GM21825 (cell line): ENCODE measurements at regions not wholly inside any gene's neighbourhood (a gene's known extent, or its start where the extent isn't known, plus 50 kb on each side); places are given as distances from the start of the nearest gene placed in this dataset.
A peak's percentile ranks its signal among the peaks of the same experiment; 100 is the strongest.

Source experiments
- ATAC-seq: cut with Tn5 transposase; IDR thresholded peaks from one replicate; pipeline ENCODE4 v1.9.1; 2021; ENCODE audit warnings: mild to moderate bottlenecking, moderate library complexity; ENCODE audit not compliant: unreplicated experiment

DNA sequence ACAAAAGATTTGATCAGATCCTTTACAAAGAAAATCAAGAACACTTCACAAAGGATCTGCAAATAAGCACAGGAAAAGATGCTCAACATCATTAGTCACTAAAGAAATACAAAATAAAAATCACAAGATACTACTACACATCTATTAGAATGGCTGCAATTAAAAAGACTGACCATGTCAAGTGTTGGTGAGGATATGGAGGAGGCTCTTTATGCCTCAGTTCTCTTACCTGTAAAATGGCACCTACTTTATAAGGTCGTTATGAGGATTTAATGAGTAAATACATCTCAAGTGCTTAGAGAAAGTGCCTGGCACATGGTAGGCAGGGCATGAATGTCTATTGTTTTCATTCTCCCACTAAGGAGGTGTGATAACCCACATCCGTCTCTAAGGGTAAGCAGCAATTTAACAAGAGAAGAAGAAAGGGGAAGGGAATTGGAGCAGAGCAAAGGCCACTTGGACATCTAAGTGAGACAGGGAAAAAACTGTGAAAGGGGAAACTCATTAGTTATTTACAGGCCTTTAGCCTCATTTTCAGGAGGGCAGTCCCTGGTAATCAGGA is 157.5 kb upstream of the NFE2L3 start:
- no peak for ATAC-seq

DNA sequence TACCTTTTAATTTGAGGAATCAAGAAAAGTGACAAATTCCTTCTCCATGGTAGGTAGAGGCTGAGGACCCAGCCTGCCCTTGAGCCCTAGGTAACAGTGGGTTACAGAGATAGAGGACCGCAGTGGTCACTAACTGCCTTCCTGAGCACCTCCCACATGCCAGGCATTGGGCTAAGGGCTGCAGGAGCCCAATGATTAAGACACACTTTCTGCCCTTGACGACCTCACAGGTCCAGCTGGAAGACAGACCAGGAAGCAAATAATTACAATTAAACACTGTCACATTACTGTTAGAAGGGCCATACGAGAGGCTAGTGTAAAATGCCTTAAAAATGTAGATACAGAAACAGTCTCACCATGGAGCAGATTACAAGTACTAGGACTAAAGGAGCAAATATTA is 156.8 kb upstream of the NFE2L3 start:
- no peak for ATAC-seq

DNA sequence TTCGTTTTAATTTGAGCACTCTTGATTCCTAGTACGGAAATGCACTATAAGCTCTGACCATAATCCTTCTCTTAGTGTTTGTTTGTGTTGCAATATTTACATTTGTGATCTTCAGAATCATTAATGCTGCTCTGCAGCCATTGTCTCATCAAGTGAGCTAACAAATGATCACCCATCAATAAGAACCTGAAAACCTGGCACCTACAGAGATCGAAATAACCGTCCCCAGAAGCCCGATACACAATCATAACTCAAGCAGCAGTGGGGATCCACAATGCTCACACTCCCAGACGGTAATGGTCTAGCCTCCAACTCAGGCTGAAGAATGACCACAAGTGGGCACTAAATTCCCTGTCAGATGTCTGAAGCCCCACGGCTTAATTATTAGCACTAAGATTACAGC is 156.0 kb upstream of the NFE2L3 start:
- no peak for ATAC-seq

DNA sequence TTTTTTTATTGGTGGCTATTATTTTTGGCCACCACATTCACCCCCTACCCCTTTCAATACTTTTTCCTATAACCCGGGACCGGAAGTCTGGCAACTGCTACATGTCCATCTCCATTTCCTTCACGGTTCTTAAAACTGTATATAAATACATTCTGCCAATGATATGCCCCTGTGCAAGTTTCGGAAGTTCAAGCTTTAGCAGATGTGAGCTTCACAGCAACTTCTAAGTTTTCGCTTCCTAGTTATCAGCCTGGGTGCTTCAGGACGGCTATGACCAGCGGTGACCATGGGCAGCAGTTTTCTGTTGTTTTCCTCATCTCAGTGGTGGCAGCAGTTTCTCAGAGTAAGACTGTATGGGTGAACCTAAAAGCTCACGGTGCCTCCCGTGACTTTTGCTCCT is 153.5 kb upstream of the NFE2L3 start:
- ATAC-seq, result no peak

DNA sequence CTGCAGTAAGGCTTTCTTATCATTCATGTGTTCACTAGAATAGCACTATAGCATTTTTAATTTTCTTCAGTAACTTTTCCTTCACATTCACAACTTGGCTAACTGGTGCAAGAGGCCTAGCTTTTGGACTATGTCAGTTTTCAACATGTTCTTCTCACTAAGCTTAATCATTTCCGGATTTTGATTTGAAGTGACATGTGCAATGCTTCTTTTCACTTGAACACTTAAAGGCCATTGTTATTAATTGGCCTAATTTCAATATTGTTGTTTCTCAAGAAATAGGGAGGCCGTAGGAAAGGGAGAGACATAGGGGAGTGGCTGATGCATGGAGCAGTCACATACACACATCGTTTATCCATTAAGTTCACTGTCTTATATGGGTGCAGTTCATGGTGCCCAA is 151.2 kb upstream of the NFE2L3 start:
- ATAC-seq, result no peak

DNA sequence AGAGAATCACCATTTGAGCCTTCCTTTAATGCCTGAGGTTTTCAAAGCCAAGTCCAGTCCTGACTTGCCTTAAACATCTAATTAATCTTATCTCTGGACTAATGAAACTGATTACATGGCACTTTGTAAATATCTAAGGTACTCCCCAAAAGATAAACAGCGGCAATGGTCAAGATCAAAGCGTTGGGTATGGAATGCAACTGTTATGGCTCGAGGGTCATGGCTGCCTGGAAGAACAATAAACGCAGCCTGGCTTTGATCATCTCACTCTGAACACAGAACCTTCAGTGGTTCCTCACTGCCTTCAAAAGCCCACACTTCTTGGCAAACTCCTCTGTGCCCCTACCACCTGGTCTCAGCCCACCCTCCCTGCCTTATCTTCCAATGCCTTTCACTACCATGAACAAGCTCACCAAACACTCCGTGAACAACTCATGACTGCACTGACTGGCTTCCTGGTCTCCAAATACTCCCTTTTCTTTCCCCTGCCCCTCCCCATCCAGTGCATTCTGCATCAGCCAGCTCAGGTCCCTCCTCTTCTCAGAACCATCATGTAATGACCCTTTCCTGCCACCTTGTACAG is 150.2 kb upstream of the NFE2L3 start:
- ATAC-seq, result no peak

DNA sequence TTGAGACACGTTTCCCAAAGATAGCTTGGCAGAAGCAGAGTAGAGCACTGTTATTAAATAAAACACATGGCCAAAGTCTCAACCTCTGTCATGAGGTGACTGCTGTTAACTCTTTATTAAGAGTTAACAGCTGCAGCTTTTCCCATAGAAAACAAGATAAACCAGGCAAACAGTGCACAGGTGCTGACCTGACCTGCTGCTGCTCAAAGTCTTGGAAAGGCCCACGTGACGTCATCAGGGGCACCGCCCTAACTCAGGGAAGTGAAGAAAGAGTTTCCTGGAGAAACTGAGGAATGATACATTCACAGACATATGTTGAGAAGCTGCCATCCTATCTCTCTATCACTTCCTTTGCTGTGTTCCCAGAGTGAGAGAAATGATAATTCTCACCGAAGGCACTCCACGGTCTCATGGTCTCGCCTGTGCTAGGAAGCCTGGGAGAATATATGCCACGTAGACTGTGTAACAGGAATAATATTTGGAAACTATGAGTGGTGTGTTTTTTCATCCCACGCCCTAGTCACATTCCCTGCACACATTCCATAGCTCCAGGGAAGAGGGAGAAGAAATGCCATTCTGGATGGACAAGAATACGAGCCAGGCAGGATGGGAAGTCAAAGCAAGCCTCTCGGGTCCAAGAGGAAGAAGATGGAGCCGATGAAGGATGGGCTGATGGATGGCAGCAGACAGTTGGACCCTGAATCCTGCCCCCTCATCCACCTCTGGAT is 146.2 kb upstream of the NFE2L3 start:
- no peak for ATAC-seq

DNA sequence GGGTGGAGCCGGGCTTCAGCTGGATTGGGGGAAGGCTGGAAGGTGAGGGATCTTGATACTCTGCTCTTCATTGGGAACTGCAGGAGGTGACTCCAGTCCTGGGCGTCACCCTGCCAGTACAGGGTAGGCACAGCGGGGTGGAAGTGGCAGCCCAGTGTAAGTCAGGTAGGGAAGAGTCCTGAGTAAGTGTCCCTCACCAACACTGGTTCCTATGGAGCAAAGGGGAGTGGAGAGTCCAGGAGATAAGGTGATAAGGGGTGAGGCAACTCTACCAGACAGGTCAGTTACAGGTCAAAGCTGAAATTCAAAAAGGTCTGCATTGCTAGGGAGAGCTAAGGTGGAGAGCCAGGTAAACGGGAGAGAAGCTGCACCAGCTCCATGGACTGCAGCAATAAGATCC is 145.6 kb upstream of the NFE2L3 start:
- no peak for ATAC-seq

DNA sequence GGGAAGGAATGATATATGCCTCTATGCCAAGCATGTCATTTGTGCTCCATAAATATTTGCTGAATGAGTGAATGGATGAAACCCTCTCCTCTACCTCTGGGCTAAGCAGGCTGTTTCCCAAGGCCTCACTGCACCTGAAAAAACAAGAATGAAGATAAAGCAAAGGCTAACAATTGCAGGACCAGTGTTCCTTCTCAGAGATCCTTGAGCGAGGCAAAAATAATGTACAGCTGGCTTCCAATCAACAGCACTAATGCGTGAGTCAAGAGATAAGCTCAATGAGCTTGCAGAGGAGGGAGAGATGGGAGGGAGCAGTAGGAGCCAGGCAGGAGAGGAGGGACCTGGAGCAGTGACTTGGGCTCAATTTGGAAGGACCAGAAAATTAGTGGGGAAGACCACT is 144.5 kb upstream of the NFE2L3 start:
- no peak for ATAC-seq

DNA sequence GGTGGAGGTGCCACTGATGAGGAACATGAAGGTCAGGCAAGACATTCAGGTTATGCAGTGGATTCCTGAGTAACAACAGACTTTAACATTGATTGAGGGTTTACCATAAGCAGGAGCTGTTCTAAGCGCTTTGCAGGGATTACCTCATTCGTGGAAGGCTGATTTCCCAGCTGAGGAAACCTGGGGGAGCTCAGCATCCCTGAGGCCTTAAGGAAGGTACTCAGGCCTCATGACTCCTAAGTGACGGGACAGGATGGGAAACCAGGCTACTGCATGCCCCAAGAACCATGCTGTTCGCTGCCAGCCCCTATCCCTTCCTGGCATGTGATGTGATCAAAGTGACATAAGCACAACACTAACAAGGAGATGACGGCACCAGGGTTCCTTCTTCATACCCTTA is 143.6 kb upstream of the NFE2L3 start:
- no peak for ATAC-seq

DNA sequence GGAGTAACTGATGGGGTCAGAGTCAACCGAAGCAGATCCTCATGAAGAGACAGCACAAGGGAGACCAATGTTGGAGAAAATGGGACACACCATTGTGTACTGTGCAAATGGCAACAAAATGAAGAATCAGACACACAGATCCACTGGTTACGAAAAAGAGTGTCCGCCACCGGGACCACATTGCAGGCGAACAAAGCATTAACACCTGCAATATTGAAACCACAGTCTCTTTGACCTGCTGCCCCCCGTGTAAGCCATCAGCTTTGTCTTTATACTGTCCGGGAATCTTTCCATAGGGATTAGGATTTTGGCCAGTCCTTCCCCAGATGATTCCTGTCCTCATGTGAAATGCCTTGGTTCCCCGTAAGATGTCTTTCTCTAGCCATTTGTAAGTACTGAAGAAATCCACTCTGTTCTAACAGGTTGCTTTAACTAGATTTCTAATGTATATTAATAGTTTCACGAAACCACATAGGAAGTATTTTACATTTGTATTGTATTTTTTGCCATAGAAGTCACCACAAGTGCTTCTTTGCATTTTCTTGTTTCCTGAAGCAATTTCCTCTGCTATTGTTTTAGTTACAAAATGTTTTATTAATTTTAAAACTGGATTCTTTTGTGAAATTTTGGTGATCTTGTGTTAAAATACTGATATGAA is 140.8 kb upstream of the NFE2L3 start:
- ATAC-seq, result peak; percentile 66

DNA sequence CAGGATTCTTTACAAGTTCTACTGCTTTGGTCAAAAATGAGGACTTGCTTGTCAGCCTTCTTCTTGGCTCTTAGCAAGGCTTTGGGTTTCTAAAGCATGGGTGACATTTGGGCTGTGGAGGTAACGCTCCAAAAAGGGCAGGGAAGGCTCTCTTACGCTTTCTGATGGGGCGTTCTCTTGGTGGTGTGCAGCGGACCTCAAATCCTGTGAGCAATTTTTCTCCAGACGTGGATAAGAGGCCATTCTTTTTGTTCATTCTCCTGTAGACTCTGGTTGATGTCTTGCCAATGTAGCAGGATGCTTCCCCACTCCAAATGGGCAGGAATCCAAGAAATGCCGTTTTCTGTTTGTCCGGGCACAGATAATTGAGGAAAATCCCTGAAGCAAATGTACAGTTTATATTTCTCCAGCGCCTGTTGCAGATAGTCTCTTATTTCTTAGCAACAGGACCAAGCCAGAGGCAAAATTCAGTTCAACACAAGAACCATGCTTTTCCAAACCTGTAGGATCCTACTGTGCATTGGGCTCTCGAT is 138.4 kb upstream of the NFE2L3 start:
- ATAC-seq, result no peak

DNA sequence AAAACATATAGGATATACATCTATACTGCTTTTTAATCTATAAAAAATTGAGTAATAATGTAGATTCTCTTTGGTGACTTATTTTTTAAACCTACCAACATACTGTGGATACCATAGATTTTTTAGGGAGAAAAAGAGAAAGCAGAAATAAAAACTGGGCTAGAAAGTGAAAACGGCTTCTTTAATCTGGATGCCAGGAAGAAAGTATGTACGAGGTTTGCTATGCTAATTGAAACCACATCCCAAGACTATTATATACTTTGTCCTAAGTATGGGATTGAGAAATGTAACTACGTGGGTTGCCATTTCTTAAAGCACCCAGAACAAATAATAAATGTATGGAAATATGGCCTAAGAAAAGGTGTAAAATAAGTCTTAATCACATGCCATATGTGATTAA is 129.0 kb upstream of the NFE2L3 start:
- ATAC-seq, result no peak

DNA sequence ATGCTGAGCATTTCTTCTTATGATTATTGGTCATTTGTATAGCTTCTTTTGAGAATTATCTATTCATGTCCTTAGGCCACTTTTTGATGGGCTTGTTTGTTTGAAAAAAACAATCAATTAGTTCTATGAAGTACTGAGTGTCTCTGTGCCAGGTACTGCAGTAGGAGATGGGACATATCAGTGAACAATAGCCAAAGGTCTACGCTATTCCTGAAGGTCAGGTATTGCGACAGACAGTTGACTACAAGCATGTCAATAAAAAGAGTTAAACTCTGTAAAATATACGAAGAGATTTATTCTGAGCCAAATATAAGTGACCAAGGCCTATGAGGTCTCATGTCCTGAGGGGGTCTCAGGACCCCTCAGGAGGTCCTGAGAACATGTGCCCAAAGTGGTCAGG is 122.1 kb upstream of the NFE2L3 start:
- no peak for ATAC-seq

DNA sequence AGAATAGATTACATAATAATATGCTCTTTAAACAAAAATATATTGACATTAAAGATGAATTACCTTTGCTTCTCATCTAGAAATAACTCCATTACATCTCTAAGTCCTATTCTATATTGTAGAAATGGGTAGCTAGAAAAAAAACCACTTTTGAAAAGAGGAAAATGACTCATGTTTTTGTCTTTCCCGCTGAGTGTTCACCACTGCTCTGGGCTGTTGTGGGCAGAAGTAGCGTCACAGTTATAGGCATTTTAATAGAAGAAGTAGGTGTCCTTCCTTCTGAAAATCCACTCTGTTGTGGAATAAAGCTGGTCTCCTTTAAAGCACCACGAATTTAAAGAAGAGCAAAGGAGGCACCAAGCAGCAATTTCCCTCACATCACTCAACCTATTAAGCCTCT is 117.6 kb upstream of the NFE2L3 start:
- ATAC-seq, result no peak

DNA sequence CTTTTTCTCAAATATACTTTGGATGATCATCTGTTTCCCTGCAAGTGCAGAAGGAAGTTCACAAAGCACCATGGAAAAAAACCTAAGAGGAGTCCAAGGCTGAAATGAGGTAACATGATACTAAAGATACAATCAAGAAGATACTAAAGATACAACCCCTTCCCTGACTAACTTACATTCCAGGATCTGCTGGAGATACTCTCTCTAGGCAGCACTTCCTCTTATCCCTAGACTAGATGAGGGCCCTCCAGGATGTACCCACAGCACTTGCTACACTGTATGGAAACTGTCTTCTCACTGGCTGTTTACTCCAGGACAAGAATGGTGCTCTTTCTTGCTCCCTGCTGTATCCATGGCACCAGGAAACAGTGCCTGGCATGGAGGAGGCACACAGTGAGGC is 116.4 kb upstream of the NFE2L3 start:
- ATAC-seq, result no peak

DNA sequence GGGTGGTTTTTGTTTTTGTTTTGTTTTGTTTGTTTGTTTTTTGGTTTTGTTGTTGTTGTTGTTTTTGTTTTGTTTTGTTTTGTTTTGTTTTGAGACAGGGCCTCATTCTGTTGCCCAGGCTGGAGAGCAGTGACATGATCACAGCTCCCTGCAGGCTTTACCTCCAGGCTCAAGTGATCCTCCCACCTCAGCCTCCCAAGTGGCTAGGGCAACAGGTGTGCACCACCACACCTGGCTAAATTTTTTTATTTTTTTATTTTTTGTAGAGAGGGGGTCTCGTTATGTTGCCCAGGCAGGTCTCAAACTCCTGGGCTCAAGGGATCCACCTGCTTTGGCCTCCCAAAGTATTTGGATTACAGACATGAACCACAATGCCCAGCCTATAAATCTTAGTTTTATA is 115.9 kb upstream of the NFE2L3 start:
- ATAC-seq, result no peak

DNA sequence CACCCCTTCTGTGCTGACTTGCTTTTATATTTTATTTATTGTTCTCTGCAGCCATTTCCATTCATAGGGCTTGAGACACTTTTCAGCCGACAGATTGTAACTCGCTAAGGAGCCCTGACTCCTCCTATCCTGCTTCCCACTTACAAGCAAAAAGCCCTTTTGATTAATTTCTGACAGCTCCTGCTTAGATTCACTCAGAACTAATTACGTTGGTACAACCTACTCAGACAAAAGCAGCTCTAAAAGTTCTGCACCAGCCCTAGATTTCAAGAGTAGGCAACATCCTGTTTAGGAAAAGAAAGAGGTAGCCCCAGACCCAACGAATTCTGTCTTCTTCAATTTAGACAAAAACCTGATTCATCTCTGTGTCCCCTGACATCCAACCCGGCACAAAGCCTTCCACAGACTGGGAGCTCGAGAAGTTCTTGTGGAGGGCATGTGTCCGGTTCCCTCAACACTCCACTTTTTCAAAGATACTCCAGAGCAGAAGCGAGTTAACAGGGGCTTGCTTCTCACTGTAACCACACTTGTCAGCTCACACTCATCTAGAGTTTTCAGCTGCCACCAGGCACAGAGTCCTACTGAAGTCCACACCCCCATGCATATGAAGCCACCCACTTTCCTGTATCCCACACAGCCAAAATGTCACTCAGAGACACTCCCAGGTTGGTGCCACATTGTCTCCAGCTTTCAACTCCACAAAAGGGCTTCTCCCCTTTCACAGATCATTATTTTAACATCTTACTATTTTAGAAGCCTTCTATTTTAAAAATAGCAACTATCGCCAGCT is 113.6 kb upstream of the NFE2L3 start:
- no peak for ATAC-seq

DNA sequence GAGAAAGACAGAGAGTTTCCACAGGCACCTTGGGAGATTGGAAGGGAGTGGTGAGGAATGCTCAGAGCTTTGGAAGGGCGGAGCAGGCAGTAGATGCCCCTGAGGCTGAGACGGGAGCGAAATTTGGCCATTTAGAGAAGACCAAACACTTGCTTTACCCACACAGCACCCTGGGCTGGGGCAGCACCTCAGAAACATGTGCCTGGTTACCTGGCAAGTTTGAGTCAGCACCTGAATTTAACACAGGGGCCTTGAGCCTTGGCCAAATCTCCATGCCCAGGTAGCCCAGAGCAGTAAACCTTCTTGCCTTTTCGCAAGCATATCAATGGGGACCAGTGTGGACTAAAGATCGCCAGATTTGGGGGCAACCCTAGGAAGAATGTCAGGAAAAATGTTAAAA is 111.9 kb upstream of the NFE2L3 start:
- no peak for ATAC-seq

DNA sequence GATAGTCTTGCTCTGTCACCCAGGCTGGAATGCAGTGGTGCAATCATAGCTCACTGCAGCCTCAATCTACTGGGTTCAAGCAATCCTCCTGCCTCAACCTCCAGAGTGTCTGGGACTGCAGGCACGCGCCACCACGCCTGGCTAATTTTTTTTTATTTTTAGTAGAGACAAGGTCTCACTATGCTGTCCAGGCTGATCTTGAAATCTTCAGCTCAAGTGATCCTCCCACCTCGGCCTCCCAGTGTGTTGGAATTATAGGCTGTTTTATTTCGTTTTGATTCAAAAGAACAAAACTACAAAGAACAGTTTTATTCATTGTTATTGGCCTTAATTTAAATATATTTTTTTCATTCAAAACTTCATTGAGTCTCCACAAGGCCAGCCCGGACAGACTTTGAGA is 109.8 kb upstream of the NFE2L3 start:
- ATAC-seq, result no peak

DNA sequence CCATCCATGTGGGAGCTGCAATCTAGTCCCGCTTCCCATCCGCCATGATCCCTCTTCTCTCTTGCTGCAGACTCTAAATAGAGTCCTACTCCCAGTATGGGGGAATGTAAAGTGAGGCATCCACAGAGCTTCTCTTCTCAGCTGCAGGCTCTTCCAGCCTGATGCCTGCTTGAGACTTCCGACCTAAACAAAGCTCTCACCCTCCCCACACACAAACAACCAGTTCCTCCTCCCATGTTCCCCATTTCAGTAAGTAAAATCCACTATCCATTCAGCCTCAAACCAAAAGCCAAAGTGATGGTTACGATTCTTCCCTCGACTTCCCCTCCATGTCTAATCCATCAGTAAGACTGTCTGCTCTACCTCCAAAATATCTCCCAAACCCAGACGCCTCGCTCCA is 108.2 kb upstream of the NFE2L3 start:
- ATAC-seq, result no peak
